ENCODE measurements at regions not wholly inside any gene's neighbourhood (a gene's known extent, or its start where the extent isn't known, plus 50 kb on each side); places are given as distances from the start of the nearest gene placed in this dataset.
"Not testable (repeated sequence)": the region's sequence is repeated elsewhere in the genome, so short reads cannot be mapped to it uniquely, and the experiment has no call there.

GRCh38 chr4:91653067-91653466 lies 650.7 kb upstream of the GRID2 start:
- Histone ChIP-seq H3K4me3 (ENCODE audit: low read length) (no peak overlapping the region), H3K27ac (ENCODE audit: low read length) (no peak overlapping the region), H3K9me3 (ENCODE audit: control insufficient read depth, low read length) (no peaks in the 10 kb centered on the region), H3K27me3 (ENCODE audit: control insufficient read depth, insufficient read depth) (no peaks in the 10 kb centered on the region), H3K4me1 (ENCODE audit: control insufficient read depth, insufficient read depth, low read length) (no peaks in the 10 kb centered on the region)
- ATAC-seq (no peak), DNase-seq (no peak)
- WGBS, result 65% methylated on average over 1 of the region's 1 CpG
- intact Hi-C loops (cut with DNase I), result no loop called here

GRCh38 chr4:91681091-91681490 lies 622.7 kb upstream of the GRID2 start:
- no peak for DNase-seq
- Histone ChIP-seq H3K27me3 (ENCODE audit: control insufficient read depth, insufficient read depth) (no peaks in the 10 kb centered on the region), H3K4me3 (ENCODE audit: low read length) (no peak overlapping the region), H3K27ac (ENCODE audit: low read length) (no peak overlapping the region), H3K4me1 (ENCODE audit: control insufficient read depth, insufficient read depth, low read length) (no peaks in the 10 kb centered on the region), H3K9me3 (ENCODE audit: control insufficient read depth, low read length) (no peaks in the 10 kb centered on the region)
- ATAC-seq, result no peak
- intact Hi-C loops (cut with DNase I), result no loop called here

- DNase-seq, result no peak
- Histone ChIP-seq H3K27me3 (ENCODE audit: control insufficient read depth, insufficient read depth) (no peaks in the 10 kb centered on the region), H3K4me3 (ENCODE audit: low read length) (no peak overlapping the region), H3K27ac (ENCODE audit: low read length) (no peak overlapping the region), H3K4me1 (ENCODE audit: control insufficient read depth, insufficient read depth, low read length) (no peaks in the 10 kb centered on the region), H3K9me3 (ENCODE audit: control insufficient read depth, low read length) (no peaks in the 10 kb centered on the region)
- 70% methylated on average over 1 of the region's 1 CpG for WGBS
- intact Hi-C loops (cut with DNase I), result no loop called here
- no peak for ATAC-seq
Measured at GRCh38 chr4:91681544-91681943, 622.2 kb upstream of the GRID2 start.

GRCh38 chr4:91684955-91685354 lies 618.8 kb upstream of the GRID2 start:
- Histone ChIP-seq H3K4me3 (ENCODE audit: low read length) (no peak overlapping the region), H3K4me1 (ENCODE audit: control insufficient read depth, insufficient read depth, low read length) (no peaks in the 10 kb centered on the region), H3K27me3 (ENCODE audit: control insufficient read depth, insufficient read depth) (no peaks in the 10 kb centered on the region), H3K27ac (ENCODE audit: low read length) (no peak overlapping the region), H3K9me3 (ENCODE audit: control insufficient read depth, low read length) (no peaks in the 10 kb centered on the region)
- intact Hi-C loops (cut with DNase I), result no loop called here
- 73% methylated on average over 1 of the region's 1 CpG for WGBS
- no peak for DNase-seq
- no peak for ATAC-seq

GRCh38 chr4:91688413-91688812 lies 615.4 kb upstream of the GRID2 start:
- ATAC-seq, result no peak
- H3K4me1 ChIP-seq (ENCODE audit: control insufficient read depth, insufficient read depth, low read length), result no peaks in the 10 kb centered on the region
- H3K4me3 ChIP-seq (ENCODE audit: low read length), result no peak overlapping the region
- intact Hi-C loops (cut with DNase I), result no loop called here
- H3K27ac ChIP-seq (ENCODE audit: low read length), result no peak overlapping the region
- no peak for DNase-seq
- no peaks in the 10 kb centered on the region for H3K27me3 ChIP-seq (ENCODE audit: control insufficient read depth, insufficient read depth)
- H3K9me3 ChIP-seq (ENCODE audit: control insufficient read depth, low read length), result no peaks in the 10 kb centered on the region

- ATAC-seq; H3K4me3 ChIP-seq (ENCODE audit: low read length); H3K4me1 ChIP-seq (ENCODE audit: control insufficient read depth, insufficient read depth, low read length); H3K27ac ChIP-seq (ENCODE audit: low read length); H3K9me3 ChIP-seq (ENCODE audit: control insufficient read depth, low read length); H3K27me3 ChIP-seq (ENCODE audit: control insufficient read depth, insufficient read depth); intact Hi-C loops (cut with DNase I): not testable (repeated sequence)
- 31% methylated on average over 4 of the region's 4 CpGs for WGBS
- DNase-seq, result peak in 1 of 3 donors; percentile 10
Measured at GRCh38 chr4:91699691-91700090, 604.1 kb upstream of the GRID2 start.

- Histone ChIP-seq H3K4me3 (ENCODE audit: low read length) (no peak overlapping the region), H3K4me1 (ENCODE audit: control insufficient read depth, insufficient read depth, low read length) (no peaks in the 10 kb centered on the region), H3K9me3 (ENCODE audit: control insufficient read depth, low read length) (no peaks in the 10 kb centered on the region), H3K27me3 (ENCODE audit: control insufficient read depth, insufficient read depth) (no peaks in the 10 kb centered on the region), H3K27ac (ENCODE audit: low read length) (no peak overlapping the region)
- intact Hi-C loops (cut with DNase I), result no loop called here
- WGBS, result 54% methylated on average over 2 of the region's 2 CpGs
- DNase-seq (no peak), ATAC-seq (no peak)
Measured at GRCh38 chr4:91729851-91730250, 573.9 kb upstream of the GRID2 start.

GRCh38 chr4:91734682-91735081 lies 569.1 kb upstream of the GRID2 start:
- H3K9me3 ChIP-seq (ENCODE audit: control insufficient read depth, low read length), result no peaks in the 10 kb centered on the region
- H3K4me1 ChIP-seq (ENCODE audit: control insufficient read depth, insufficient read depth, low read length), result no peaks in the 10 kb centered on the region
- intact Hi-C loops (cut with DNase I), result no loop called here
- H3K27ac ChIP-seq (ENCODE audit: low read length), result no peak overlapping the region
- H3K4me3 ChIP-seq (ENCODE audit: low read length), result no peak overlapping the region
- ATAC-seq (no peak), DNase-seq (no peak)
- WGBS, result 43% methylated on average over 1 of the region's 1 CpG
- H3K27me3 ChIP-seq (ENCODE audit: control insufficient read depth, insufficient read depth), result no peaks in the 10 kb centered on the region

GRCh38 chr4:91738831-91739230 lies 564.9 kb upstream of the GRID2 start:
- ATAC-seq; H3K27me3 ChIP-seq (ENCODE audit: control insufficient read depth, insufficient read depth); H3K4me1 ChIP-seq (ENCODE audit: control insufficient read depth, insufficient read depth, low read length); DNase-seq; H3K9me3 ChIP-seq (ENCODE audit: control insufficient read depth, low read length); H3K27ac ChIP-seq (ENCODE audit: low read length); intact Hi-C loops (cut with DNase I); H3K4me3 ChIP-seq (ENCODE audit: low read length): not testable (repeated sequence)

- intact Hi-C loops (cut with DNase I), result no loop called here
- Histone ChIP-seq H3K27ac (ENCODE audit: low read length) (no peak overlapping the region), H3K4me1 (ENCODE audit: control insufficient read depth, insufficient read depth, low read length) (no peaks in the 10 kb centered on the region), H3K4me3 (ENCODE audit: low read length) (no peak overlapping the region), H3K9me3 (ENCODE audit: control insufficient read depth, low read length) (no peaks in the 10 kb centered on the region), H3K27me3 (ENCODE audit: control insufficient read depth, insufficient read depth) (no peaks in the 10 kb centered on the region)
- DNase-seq, result no peak
- 43% methylated on average over 3 of the region's 3 CpGs for WGBS
- ATAC-seq, result no peak
Measured at GRCh38 chr4:91746551-91746950, 557.2 kb upstream of the GRID2 start.

- WGBS, result 85% methylated on average over 1 of the region's 1 CpG
- Histone ChIP-seq H3K27ac (ENCODE audit: low read length) (no peak overlapping the region), H3K4me3 (ENCODE audit: low read length) (no peak overlapping the region), H3K4me1 (ENCODE audit: control insufficient read depth, insufficient read depth, low read length) (no peaks in the 10 kb centered on the region), H3K9me3 (ENCODE audit: control insufficient read depth, low read length) (no peaks in the 10 kb centered on the region), H3K27me3 (ENCODE audit: control insufficient read depth, insufficient read depth) (no peaks in the 10 kb centered on the region)
- ATAC-seq (no peak), DNase-seq (no peak)
- intact Hi-C loops (cut with DNase I), result no loop called here
Measured at GRCh38 chr4:91751961-91752360, 551.8 kb upstream of the GRID2 start.

GRCh38 chr4:91754716-91755115 lies 549.0 kb upstream of the GRID2 start:
- H3K4me3 ChIP-seq (ENCODE audit: low read length), result no peak overlapping the region
- WGBS, result 87% methylated on average over 2 of the region's 2 CpGs
- intact Hi-C loops (cut with DNase I), result no loop called here
- no peaks in the 10 kb centered on the region for H3K4me1 ChIP-seq (ENCODE audit: control insufficient read depth, insufficient read depth, low read length)
- no peaks in the 10 kb centered on the region for H3K9me3 ChIP-seq (ENCODE audit: control insufficient read depth, low read length)
- ATAC-seq, result no peak
- no peak for DNase-seq
- H3K27me3 ChIP-seq (ENCODE audit: control insufficient read depth, insufficient read depth), result no peaks in the 10 kb centered on the region
- no peak overlapping the region for H3K27ac ChIP-seq (ENCODE audit: low read length)

All from right cardiac atrium (tissue), 5 donors.